Cardiac muscle cell (in vitro differentiated cells and primary cell): ENCODE measurements at regions not wholly inside any gene's neighbourhood (a gene's known extent, or its start where the extent isn't known, plus 50 kb on each side); places are given as distances from the start of the nearest gene placed in this dataset.
A peak's percentile ranks its signal among the peaks of the same experiment; 100 is the strongest.

Experiments
- DNase-seq, 2 donors: peaks; one replicate each; pipeline versions ENCODE4 v3.0.0 to v3.0.0-alpha.2; 2010 to 2017; ENCODE audit warnings: low read depth in 1 of 2, low spot score in 1 of 2
- H3K27ac ChIP-seq: fragments of 200-600 bp; sonication (generic); 2 replicates; pipeline ENCODE4 v1.5.1; 2016
- H3K27me3 ChIP-seq: fragments of 200-600 bp; sonication (generic); 2 replicates; pipeline ENCODE4 v1.6.0; 2016; ENCODE audit warnings: control low read depth
- H3K36me3 ChIP-seq: fragments of 200-600 bp; sonication (generic); 2 replicates; pipeline ENCODE4 v1.5.1; 2016; ENCODE audit warnings: control low read depth
- H3K4me1 ChIP-seq: fragments of 200-600 bp; sonication (generic); 2 replicates; pipeline ENCODE4 v1.8.1; 2017; ENCODE audit warnings: low read depth, mild to moderate bottlenecking, mixed run types
- H3K4me3 ChIP-seq: fragments of 200-600 bp; sonication (generic); 2 replicates; pipeline ENCODE4 v1.5.1; 2016; ENCODE audit warnings: mild to moderate bottlenecking
- H3K9me3 ChIP-seq: fragments of 200-600 bp; sonication (generic); 2 replicates; pipeline ENCODE4 v1.5.1; 2017; ENCODE audit warnings: low read depth, mild to moderate bottlenecking, control low read depth
- CTCF ChIP-seq: IDR thresholded peaks from 2 replicates; pipeline ENCODE4 v1.5.1; 2012; ENCODE audit warnings: low read depth, mild to moderate bottlenecking, low read length

- TF ChIP-seq CTCF: no peak
- Histone ChIP-seq H3K9me3 (no peaks in the 10 kb centered on the region), H3K27ac (no peak overlapping the region), H3K4me1 (no peaks in the 10 kb centered on the region), H3K27me3 (no peaks in the 10 kb centered on the region), H3K36me3 (no peaks in the 10 kb centered on the region), H3K4me3 (no peak overlapping the region)
- no peak for DNase-seq
Measured at GRCh38 chr2:51448911-51449310, 417.0 kb upstream of the NRXN1 start.

- Histone ChIP-seq H3K36me3 (no peaks in the 10 kb centered on the region), H3K4me3 (no peak overlapping the region), H3K27ac (no peak overlapping the region), H3K27me3 (no peaks in the 10 kb centered on the region), H3K4me1 (no peaks in the 10 kb centered on the region), H3K9me3 (no peaks in the 10 kb centered on the region)
- no peak for DNase-seq
- no peak for TF ChIP-seq CTCF
Measured at GRCh38 chr2:51441786-51442185, 409.9 kb upstream of the NRXN1 start.

GRCh38 chr2:51424418-51424817 is 392.5 kb upstream of the NRXN1 start:
- Histone ChIP-seq H3K27ac (no peak overlapping the region), H3K4me3 (no peak overlapping the region), H3K27me3 (no peaks in the 10 kb centered on the region), H3K9me3 (no peaks in the 10 kb centered on the region), H3K4me1 (no peaks in the 10 kb centered on the region), H3K36me3 (no peaks in the 10 kb centered on the region)
- peak in 1 of 2 donors; percentile 11 for DNase-seq
- no peak for TF ChIP-seq CTCF

- Histone ChIP-seq H3K27ac (no peak overlapping the region), H3K9me3 (no peaks in the 10 kb centered on the region), H3K36me3 (no peaks in the 10 kb centered on the region), H3K4me1 (no peaks in the 10 kb centered on the region), H3K27me3 (no peaks in the 10 kb centered on the region), H3K4me3 (no peak overlapping the region)
- TF ChIP-seq CTCF: no peak
- peak in 1 of 2 donors; percentile 0 for DNase-seq
Measured at GRCh38 chr2:51420511-51420910, 388.6 kb upstream of the NRXN1 start.

GRCh38 chr2:51413726-51414125 is 381.8 kb upstream of the NRXN1 start:
- no peak for TF ChIP-seq CTCF
- H3K27me3 ChIP-seq: no peaks in the 10 kb centered on the region
- no peak for DNase-seq

GRCh38 chr2:51410331-51410730 is 378.4 kb upstream of the NRXN1 start:
- no peaks in the 10 kb centered on the region for H3K4me1 ChIP-seq
- H3K9me3 ChIP-seq: no peaks in the 10 kb centered on the region
- no peak overlapping the region for H3K4me3 ChIP-seq
- DNase-seq: no peak
- H3K27me3 ChIP-seq: no peaks in the 10 kb centered on the region
- no peak for TF ChIP-seq CTCF
- H3K36me3 ChIP-seq: no peaks in the 10 kb centered on the region
- no peak overlapping the region for H3K27ac ChIP-seq

More at GRCh38 chr2:51413726-51414125, 381.8 kb upstream of the NRXN1 start:
- Histone ChIP-seq H3K36me3 (no peaks in the 10 kb centered on the region), H3K4me1 (no peaks in the 10 kb centered on the region), H3K4me3 (no peak overlapping the region), H3K27ac (no peak overlapping the region), H3K9me3 (no peaks in the 10 kb centered on the region)
